ENCODE measurements at regions not wholly inside any gene's neighbourhood (a gene's known extent, or its start where the extent isn't known, plus 50 kb on each side); places are given as distances from the start of the nearest gene placed in this dataset.

DNA sequence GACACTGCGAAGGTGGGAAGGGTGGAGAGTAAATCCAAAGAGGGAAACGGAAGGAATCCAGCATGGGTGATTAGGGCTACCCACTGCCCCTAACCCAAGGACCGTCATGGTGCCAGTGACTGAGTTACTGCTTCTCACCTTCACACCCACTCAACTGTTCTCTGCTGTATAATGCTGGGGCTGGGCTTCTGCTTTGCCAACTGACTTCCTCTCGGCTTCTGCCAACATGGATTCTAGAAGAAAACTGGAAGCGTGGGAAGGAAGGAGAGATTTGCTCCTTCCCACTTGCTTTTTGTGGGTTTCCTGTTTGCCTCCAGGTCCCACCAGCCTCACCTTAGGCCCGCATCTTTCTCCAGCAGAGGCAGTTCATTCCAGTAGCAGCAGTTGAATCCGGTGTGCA is 153.5 kb upstream of the RAI14 start:
- CTCF ChIA-PET (ENCODE audit: low intra/inter-chr PET ratio) = no interaction called here

More for the DNA sequence above, 153.5 kb upstream of the RAI14 start:
- in situ Hi-C loops (cut with MboI) = no loop called here
- 5% methylated on average over 7 of the region's 7 CpGs for WGBS (ENCODE audit: insufficient coverage, low coverage, missing lambda C conversion rate)
- no peak overlapping the region for H2AFZ ChIP-seq (ENCODE audit: low read depth, low read length)
- H3K4me2 ChIP-seq (ENCODE audit: insufficient read depth, low read length) = no peak overlapping the region
- no peak overlapping the region for H3K9ac ChIP-seq (ENCODE audit: insufficient read depth in 1 of 2, low read depth in 2 of 2, low read length in 2 of 2)
- H3K27ac ChIP-seq (ENCODE audit: extremely low read depth, low read depth, low read length) = no peak overlapping the region
- intact Hi-C loops (cut with micrococcal nuclease) = no loop called here
- H3K79me2 ChIP-seq (ENCODE audit: control insufficient read depth, insufficient read depth, low read length) = no peaks in the 10 kb centered on the region
- no peaks in the 10 kb centered on the region for H4K20me1 ChIP-seq (replicated peaks; ENCODE audit: control insufficient read depth, insufficient read depth, low read length)
- no peaks in the 10 kb centered on the region for H3K4me1 ChIP-seq (replicated peaks in 1 of 2; ENCODE audit: control insufficient read depth in 2 of 2, insufficient read depth in 2 of 2, low read length in 2 of 2)
- no peaks in the 10 kb centered on the region for H3K36me3 ChIP-seq (ENCODE audit: control insufficient read depth, insufficient read depth, low read length)
- no peak for TF ChIP-seq ZNF239 (CRISPR knock-in tag; IDR thresholded peaks at IDR 0.05)
- TF ChIP-seq PTRF (tag; IDR thresholded peaks at IDR 0.05) = no peak
- TF ChIP-seq, protein P1, sequence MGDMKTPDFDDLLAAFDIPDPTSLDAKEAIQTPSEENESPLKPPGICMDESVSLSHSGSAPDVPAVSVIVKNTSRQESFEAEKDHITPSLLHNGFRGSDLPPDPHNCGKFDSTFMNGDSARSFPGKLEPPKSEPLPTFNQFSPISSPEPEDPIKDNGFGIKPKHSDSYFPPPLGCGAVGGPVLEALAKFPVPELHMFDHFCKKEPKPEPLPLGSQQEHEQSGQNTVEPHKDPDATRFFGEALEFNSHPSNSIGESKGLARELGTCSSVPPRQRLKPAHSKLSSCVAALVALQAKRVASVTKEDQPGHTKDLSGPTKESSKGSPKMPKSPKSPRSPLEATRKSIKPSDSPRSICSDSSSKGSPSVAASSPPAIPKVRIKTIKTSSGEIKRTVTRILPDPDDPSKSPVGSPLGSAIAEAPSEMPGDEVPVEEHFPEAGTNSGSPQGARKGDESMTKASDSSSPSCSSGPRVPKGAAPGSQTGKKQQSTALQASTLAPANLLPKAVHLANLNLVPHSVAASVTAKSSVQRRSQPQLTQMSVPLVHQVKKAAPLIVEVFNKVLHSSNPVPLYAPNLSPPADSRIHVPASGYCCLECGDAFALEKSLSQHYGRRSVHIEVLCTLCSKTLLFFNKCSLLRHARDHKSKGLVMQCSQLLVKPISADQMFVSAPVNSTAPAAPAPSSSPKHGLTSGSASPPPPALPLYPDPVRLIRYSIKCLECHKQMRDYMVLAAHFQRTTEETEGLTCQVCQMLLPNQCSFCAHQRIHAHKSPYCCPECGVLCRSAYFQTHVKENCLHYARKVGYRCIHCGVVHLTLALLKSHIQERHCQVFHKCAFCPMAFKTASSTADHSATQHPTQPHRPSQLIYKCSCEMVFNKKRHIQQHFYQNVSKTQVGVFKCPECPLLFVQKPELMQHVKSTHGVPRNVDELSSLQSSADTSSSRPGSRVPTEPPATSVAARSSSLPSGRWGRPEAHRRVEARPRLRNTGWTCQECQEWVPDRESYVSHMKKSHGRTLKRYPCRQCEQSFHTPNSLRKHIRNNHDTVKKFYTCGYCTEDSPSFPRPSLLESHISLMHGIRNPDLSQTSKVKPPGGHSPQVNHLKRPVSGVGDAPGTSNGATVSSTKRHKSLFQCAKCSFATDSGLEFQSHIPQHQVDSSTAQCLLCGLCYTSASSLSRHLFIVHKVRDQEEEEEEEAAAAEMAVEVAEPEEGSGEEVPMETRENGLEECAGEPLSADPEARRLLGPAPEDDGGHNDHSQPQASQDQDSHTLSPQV (IDR thresholded peaks at IDR 0.05) = no peak
- TF ChIP-seq ZNF23 (CRISPR knock-in tag; IDR thresholded peaks at IDR 0.05) = no peak
- TF ChIP-seq CREB1 (IDR thresholded peaks at IDR 0.05) = no peak
- TF ChIP-seq CREB1 (CRISPR knock-in tag; IDR thresholded peaks at IDR 0.05) = no peak
- no TSS peak for BruUV-seq (replicated peaks)
- H3K9me3 ChIP-seq (replicated peaks; ENCODE audit: control insufficient read depth, insufficient read depth, low read depth, low read length) = no peaks in the 10 kb centered on the region
- H3K9me1 ChIP-seq (ENCODE audit: control insufficient read depth, insufficient read depth, low read length) = no peaks in the 10 kb centered on the region
- no peak for FAIRE-seq
- ATAC-seq = peak; percentile 21; the same call in 1 of the 3 replicates
- peaks cover 20 to 36% of the 10 kb centered on the region in 2 experiments; a peak in 4 of 5 replicates for H3K27me3 ChIP-seq (ENCODE audit: control insufficient read depth in 2 of 2, insufficient read depth in 2 of 2, low read length in 2 of 2)
- no peak for DNase-seq (ENCODE audit: extremely low read depth in 1 of 4, low spot score in 3 of 4)
- no peak overlapping the region for H3K4me3 ChIP-seq
- POLR2A ChIA-PET = no interaction called here

All from K562 (cell line).